ENCODE measurements at regions not wholly inside any gene's neighbourhood (a gene's known extent, or its start where the extent isn't known, plus 50 kb on each side); places are given as distances from the start of the nearest gene placed in this dataset.

GRCh38 chr13:112140366-112140765 is 73.4 kb downstream of the SOX1 start:
- Histone ChIP-seq H3K27ac (replicated peaks in 1 of 4) (no peak overlapping the region), H3K9me3 (no peaks in the 10 kb centered on the region), H3K4me3 (no peak overlapping the region), H3K27me3 (peaks cover 0 to 57% (median 0%) of the 10 kb centered on the region in 4 donors), H3K4me1 (no peaks in the 10 kb centered on the region), H3K36me3 (no peaks in the 10 kb centered on the region)
- TF ChIP-seq CTCF (IDR thresholded peaks at IDR 0.05) = no peak
- TF ChIP-seq POLR2A (IDR thresholded peaks at IDR 0.05; ENCODE audit: low read depth) = no peak
- no peak for TF ChIP-seq POLR2AphosphoS5 (IDR thresholded peaks at IDR 0.05)
- no peak for TF ChIP-seq EP300 (IDR thresholded peaks at IDR 0.05)
- no peak for DNase-seq (ENCODE audit: extremely low spot score)
- intact Hi-C loops (cut with DNase I) = no loop called here
- WGBS = 69% methylated on average over 7 of the region's 7 CpGs

GRCh38 chr13:112141643-112142400 is 74.9 kb downstream of the SOX1 start:
- H3K4me3 ChIP-seq = no peak overlapping the region
- peaks cover 0 to 44% (median 0%) of the 10 kb centered on the region in 4 donors for H3K27me3 ChIP-seq
- intact Hi-C loops (cut with DNase I) = no loop called here
- DNase-seq (ENCODE audit: extremely low spot score) = no peak
- 86% methylated on average over 11 of the region's 11 CpGs for WGBS
- no peaks in the 10 kb centered on the region for H3K36me3 ChIP-seq
- H3K9me3 ChIP-seq = no peaks in the 10 kb centered on the region
- H3K4me1 ChIP-seq = no peaks in the 10 kb centered on the region
- H3K27ac ChIP-seq (replicated peaks in 1 of 4) = no peak overlapping the region
- TF ChIP-seq EP300 (IDR thresholded peaks at IDR 0.05) (no peak), POLR2AphosphoS5 (IDR thresholded peaks at IDR 0.05) (no peak), CTCF (IDR thresholded peaks at IDR 0.05) (no peak), POLR2A (IDR thresholded peaks at IDR 0.05; ENCODE audit: low read depth) (no peak)

- no peak for DNase-seq (ENCODE audit: extremely low spot score)
- intact Hi-C loops (cut with DNase I) = no loop called here
- Histone ChIP-seq H3K27ac (replicated peaks in 1 of 4) (no peak overlapping the region), H3K4me1 (no peaks in the 10 kb centered on the region), H3K36me3 (no peaks in the 10 kb centered on the region), H3K27me3 (peaks cover 0 to 37% (median 0%) of the 10 kb centered on the region in 4 donors), H3K9me3 (no peaks in the 10 kb centered on the region), H3K4me3 (no peak overlapping the region)
- 94% methylated on average over 13 of the region's 13 CpGs for WGBS
- TF ChIP-seq EP300 (IDR thresholded peaks at IDR 0.05) = no peak
- TF ChIP-seq POLR2AphosphoS5 (IDR thresholded peaks at IDR 0.05) = no peak
- no peak for TF ChIP-seq POLR2A (IDR thresholded peaks at IDR 0.05; ENCODE audit: low read depth)
These were observed 75.5 kb downstream of the SOX1 start for GRCh38 chr13:112142401-112142930.

- DNase-seq (ENCODE audit: extremely low spot score) = no peak
- Histone ChIP-seq H3K36me3 (no peaks in the 10 kb centered on the region), H3K27me3 (peaks cover 0 to 30% (median 0%) of the 10 kb centered on the region in 4 donors), H3K4me3 (no peak overlapping the region), H3K27ac (replicated peaks in 1 of 4) (no peak overlapping the region), H3K9me3 (no peaks in the 10 kb centered on the region), H3K4me1 (no peaks in the 10 kb centered on the region)
- WGBS = 88% methylated on average over 14 of the region's 15 CpGs
- TF ChIP-seq POLR2A (IDR thresholded peaks at IDR 0.05; ENCODE audit: low read depth) = no peak
- TF ChIP-seq POLR2AphosphoS5 (IDR thresholded peaks at IDR 0.05) = no peak
- TF ChIP-seq EP300 (IDR thresholded peaks at IDR 0.05) = no peak
- TF ChIP-seq CTCF (IDR thresholded peaks at IDR 0.05) = no peak
- intact Hi-C loops (cut with DNase I) = no loop called here
These were observed 76.2 kb downstream of the SOX1 start for GRCh38 chr13:112143046-112143752.

Data from esophagus muscularis mucosa (tissue), 4 donors.